Inflammatory macrophage treated with lipopolysaccharide for 1 hour (primary cell): ENCODE measurements at regions not wholly inside any gene's neighbourhood (a gene's known extent, or its start where the extent isn't known, plus 50 kb on each side); places are given as distances from the start of the nearest gene placed in this dataset.
"Not testable (repeated sequence)": the region's sequence is repeated elsewhere in the genome, so short reads cannot be mapped to it uniquely, and the experiment has no call there.

Experiments used
- DNase-seq, 2 donors: peaks; one replicate each; pipeline ENCODE4 v3.0.0-alpha.2; 2020 to 2022

DNA sequence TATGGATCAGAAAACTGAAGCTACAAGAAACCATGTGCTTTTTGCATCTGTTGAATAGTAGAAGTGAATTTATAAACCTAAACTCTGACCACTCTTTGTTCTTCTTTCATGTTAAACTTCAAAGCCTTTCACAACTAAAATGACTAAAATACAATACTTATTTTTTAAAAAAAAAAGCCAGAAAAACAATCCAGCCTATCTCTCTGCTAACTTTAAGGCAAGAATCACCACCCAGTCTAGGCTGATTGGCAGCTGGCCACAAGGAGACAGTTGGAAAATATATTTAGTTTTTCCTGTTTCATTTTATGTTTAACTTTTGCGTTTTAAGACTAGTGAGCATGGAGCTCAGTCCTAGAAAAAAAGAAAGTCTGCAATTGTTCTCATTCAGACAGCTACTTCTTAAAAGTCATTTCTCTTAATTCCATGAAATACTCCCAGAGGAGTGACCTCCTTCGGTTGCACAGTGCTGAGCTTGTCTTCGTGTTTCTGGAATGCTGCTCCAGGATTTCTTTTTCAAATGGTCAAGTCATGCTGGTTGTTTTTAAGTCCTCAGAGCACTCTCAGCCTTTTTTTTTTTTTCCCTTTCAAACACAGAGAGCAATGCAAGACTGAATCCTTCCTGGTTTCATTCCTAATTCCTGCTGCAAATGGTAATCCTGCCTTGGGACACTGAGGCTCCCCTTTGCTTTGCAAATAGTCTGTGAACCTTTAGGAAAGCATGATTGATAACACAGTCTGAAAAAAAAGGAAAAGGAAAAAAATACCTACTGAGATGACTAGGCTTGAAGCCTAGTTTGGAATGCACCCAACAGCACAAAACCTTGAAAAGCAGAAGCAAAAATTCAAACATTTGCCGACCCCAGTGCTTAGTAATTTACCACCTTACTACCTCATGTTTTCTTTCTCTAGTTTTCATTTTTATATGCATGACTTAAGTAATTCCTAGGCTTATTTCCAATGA, 233.3 kb upstream of the DAAM1 start:
- no peak for DNase-seq

GRCh38 chr14:58961045-58961731, 227.3 kb upstream of the DAAM1 start:
- no peak for DNase-seq

GRCh38 chr14:58963873-58964597, 224.4 kb upstream of the DAAM1 start:
- DNase-seq = no peak

DNA sequence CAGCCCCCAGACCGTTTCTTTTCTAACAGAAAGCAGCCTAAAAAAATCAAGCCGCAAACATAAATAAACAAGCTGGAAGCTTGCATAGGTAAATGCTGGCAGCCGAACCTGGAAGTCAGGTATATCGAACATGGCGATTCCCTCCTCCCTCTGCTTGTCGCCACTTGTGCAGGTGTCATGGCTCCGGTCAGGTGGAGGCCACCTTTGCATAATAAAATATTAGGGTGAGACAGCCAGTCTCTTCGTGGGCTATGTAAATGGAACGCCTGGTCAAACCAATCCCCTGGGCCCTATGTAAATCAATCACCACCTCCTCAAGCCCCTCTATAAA, 223.9 kb upstream of the DAAM1 start:
- DNase-seq = no peak

DNA sequence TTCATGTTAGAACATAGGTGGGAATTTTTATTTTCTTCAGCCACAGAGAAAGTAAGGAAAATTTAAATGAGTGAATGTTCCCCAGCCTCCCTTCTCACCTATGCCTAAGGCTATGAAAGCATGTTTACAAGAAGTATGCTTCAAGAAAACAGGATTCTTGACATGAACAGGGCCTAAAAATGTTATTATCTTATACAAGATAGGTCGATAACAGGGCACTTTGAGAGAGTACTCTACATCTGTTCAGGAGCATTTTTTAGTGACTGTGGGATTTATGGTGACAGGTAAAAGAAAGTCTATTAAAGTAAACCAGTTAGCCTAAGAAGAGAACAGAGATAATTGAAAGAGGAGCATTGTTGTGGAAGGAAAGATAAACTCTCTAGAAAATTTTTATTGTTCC, 222.9 kb upstream of the DAAM1 start:
- DNase-seq = no peak

- no peak for DNase-seq
Measured at GRCh38 chr14:58966997-58967396, 221.5 kb upstream of the DAAM1 start.

DNA sequence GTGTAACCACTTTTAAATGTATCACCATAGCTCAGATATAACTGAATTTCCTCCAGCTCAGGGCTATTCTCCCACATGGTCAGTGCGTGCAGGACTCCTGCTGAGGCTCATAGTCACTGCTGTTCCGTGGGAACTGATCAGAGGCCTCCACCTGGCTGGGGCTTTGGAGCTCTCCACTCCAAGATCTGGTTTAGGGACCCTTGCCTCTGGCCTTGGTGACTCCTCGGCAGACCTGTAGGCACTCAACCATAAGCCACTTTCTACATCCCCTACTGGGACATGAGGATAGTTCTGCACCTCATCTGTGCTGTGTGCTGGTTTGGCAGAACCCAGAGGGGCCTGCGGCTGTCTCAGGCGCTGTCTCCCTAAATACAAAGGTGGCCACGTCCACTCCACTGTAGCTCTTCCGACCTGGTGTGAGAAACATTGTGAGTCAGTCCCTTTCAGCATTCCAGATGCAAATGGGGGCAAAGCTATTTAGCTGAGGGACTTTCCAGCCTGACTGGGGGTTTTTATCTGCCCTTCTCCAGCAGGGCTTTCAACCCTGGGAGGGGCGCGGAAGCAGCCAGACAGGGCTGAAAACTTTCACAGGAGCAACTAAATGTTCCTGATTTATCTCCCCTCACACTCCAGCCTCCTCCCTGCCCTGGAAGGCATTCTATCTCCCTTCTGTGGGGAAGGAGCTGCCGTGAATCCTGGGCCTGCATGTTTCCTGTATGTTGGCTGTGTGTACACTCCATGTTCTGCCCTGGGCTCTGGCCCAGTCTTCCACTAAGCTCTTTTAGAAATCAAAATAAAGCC, 218.3 kb upstream of the DAAM1 start:
- no peak for DNase-seq

DNA sequence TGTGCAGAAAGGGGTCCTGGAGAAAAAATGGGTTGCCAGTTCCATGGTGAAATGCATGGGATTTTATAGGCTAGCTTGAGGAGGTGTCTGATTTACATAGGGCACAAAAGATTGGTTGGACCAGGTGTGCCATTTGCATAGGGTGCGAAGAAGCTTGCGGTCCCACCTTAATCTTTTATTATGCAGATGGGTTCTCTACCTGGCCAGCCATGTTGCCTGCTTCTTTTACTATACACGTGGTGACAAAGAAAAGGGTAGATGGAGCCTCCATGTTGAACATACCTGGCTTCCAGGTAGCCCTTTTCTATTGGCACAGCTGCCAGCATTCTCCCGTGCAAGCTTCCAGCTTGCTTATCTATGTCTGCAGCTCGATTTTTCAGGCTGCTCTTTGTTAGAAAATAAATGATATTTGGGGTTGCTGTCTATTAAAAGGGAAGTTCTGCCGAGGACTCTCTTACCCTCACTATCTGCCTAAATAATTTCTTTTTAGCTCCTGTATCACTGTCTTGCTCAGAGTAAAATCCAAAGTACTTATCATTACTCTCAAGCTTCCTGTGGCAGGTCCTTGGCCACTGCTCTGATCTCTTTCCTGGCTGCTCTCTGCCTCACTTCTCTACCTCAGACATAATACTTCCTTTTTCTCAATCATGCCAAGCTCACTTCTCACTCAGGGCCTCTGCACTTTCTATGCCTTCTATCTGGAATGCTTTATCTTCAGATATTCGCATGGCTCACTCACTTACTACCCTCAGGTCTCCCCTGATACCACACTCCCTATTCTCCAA, 216.0 kb upstream of the DAAM1 start:
- DNase-seq = no peak

DNA sequence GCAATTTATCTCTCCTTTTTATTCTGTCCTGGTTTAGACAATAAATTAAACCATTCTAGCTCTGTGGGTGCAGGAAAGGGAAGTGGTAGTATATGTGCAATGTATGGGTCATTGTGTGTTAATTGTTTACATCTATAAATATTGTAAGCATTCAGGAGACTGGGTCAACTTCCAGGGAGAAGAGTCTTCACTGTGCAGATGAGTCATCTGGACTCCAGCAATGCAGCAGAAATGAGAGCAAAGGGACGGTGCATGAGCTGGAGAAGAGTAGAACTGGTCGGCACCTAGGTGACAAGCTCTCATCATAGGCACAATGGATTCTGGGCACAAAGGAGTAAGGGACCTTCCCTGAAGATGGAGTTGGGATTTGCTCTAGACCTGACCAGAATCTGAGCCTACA, 211.1 kb upstream of the DAAM1 start:
- no peak for DNase-seq

- DNase-seq = no peak
Measured at GRCh38 chr14:58978343-58978742, 210.1 kb upstream of the DAAM1 start.

DNA sequence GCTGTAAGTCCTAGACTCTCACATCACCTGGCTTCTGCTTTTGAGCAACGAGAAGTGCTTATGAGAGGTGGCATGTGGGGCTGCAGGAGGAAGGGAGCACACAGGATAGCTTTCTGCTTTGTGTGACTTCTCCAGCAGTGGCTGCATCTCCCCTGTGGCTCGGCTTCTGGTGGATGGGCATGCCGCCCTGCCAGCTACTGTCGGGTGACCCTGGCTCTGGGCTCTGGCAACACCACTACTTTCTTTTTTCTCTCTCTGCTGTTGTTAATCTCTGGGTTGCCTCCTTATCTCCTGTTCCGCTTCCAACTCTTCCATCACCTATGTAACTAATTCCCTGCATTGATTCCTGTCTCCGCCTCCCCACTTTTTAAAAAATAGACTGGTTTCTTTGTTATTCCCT, 209.1 kb upstream of the DAAM1 start:
- DNase-seq = no peak

- no peak for DNase-seq
Measured at GRCh38 chr14:58981840-58982239, 206.6 kb upstream of the DAAM1 start.

DNA sequence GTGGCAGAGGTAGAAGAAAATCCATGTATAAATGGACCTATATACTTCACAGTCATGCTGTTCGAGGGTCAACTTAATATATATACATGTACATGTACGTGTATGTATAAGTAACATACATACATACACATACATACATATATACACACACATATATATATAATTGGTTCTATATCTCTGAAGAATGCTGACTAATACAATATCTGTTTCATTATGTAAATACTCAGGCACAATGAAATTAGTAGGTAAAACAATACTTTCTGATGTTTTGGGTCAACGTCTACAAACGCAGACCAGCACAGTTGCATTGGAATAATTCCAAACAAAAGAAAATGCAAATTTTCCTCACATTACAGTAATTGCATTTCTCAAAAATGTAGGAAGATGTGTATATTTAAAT, 202.7 kb upstream of the DAAM1 start:
- no peak for DNase-seq

DNA sequence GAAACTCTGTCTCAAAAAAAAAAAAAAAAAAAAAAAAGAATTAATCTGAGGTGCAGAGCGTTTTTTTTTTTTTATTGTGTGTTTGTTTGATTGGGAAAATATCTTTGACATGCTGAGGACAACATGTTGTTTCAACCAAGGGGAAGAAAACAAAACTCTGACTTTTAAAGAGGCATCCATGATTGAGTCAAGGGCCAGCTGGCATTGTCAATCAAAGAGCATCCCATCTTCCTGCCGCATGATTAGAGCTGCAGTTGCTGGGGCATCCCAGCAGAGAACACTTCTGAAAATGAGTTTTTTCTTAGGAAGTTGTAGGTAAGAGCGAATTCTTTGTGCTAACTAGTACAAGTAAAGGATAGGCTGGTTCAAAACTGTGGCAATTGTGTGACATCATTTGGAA, 200.9 kb upstream of the DAAM1 start:
- no peak for DNase-seq

DNA sequence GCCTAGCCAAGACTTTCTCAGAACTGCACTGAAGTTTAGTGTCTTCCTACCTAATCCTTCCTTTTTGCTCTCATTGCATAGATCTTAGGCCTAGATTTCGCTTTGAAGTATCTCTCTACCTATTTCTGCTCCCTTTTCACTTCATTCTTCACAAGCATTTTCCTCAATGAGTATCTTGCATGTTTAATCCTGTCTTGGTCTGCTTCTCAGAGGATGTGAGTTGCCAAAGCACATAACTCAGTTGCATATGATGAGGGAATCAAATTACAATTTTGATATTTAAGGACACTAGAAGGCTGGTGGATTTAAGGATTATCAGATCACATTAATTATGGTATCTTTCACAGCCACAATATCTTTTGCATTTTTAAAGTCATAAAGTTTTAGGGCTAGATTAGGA, 195.5 kb upstream of the DAAM1 start:
- DNase-seq = no peak

DNA sequence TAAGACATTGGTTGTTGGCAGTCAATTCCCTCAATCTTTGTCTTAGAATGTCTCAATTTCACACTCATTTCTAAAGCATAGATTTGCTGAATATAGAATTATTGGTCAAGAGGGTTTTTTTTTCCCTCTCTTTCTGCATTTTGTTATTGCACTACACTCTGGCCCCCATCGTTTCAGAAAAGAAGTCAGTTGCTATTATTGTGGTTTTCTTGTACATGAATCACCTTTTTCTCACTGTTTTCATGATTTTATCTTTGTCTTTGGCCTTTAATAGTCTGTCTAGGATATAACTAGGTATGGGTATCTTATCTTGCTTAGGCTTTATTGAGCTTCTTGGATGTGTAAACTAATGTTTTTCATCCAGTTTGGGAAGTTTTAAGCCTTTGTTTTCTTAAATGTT, 194.3 kb upstream of the DAAM1 start:
- no peak for DNase-seq

DNA sequence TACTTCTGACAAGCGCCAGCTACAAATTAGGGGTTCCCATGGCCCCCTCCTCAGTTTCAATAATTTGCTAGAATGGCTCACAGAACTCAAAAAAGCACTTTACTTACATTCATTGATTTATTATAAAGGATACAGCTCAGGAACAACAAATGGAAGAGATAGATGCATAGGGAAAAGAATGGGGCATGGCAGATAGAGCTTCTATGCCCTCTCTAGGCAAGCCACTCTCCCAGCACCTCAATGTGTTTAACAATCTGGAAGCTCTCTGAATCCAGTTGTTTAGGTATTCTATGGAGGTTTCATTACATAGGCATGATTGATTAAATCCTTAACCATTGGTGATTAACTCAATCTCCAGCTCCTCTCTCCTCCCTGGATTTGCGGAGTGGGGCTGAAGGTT, 184.5 kb upstream of the DAAM1 start:
- no peak for DNase-seq

DNA sequence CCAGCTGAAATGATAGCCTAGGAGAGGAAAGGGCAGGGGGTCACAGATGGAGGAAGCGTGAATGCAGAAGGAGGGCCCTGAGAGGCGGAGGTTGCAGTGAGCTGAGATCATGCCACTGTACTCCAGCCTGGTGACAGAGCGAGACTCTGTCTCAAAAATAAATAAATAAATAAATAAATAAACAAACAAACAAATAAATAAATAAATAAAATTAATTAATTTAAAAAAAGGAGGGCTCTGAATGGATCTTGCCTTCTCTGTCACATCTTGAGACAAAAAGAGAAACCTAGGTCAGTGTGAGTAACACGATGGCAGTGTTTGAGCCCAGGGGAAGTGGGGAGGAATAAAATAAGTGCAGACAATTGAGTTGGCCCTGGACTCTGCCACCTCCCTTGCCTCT, 182.3 kb upstream of the DAAM1 start:
- DNase-seq = not testable (repeated sequence)

DNA sequence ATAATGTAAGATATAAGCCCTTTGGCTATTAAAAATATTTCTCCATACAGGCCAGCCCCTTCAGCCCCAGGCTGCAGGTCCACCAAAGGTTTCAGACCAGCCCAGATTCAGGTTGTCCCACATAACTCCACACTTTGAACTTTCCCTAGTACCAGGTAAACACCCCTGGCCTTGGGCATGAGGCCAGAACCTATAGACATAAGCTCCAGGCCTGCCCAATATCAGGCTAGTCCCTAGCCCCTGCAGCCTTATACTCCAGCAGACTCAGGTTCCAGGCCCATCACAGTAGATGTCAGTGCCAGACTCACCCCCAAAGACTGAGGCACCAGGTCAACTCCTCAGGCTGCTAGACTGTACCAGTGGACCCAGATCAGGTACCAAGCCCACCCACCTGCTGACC, 178.5 kb upstream of the DAAM1 start:
- no peak for DNase-seq

GRCh38 chr14:59013672-59014298, 174.7 kb upstream of the DAAM1 start:
- DNase-seq = no peak

DNA sequence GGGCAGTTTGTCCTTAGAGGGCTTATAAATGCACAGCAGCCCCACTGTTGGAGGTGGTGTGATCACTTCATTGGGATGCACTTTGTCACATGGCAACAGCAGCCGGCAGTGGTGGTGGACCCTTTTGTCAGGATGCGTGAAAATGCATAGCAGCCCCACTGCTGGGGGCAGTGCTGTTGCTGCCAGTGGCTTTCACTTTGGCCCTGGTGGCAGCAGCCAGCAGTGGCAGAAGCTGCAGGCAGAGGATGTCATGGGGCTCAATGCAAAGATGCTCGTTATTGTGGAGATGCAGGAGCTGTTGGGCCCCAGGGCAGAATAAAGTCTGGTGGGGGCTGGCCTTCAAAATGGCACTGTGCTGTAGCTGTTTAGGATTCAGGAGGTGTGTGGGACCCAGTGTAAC, 173.0 kb upstream of the DAAM1 start:
- no peak for DNase-seq
